ENCODE measurements at regions not wholly inside any gene's neighbourhood (a gene's known extent, or its start where the extent isn't known, plus 50 kb on each side); places are given as distances from the start of the nearest gene placed in this dataset.
A peak's percentile ranks its signal among the peaks of the same experiment; 100 is the strongest.

DNA sequence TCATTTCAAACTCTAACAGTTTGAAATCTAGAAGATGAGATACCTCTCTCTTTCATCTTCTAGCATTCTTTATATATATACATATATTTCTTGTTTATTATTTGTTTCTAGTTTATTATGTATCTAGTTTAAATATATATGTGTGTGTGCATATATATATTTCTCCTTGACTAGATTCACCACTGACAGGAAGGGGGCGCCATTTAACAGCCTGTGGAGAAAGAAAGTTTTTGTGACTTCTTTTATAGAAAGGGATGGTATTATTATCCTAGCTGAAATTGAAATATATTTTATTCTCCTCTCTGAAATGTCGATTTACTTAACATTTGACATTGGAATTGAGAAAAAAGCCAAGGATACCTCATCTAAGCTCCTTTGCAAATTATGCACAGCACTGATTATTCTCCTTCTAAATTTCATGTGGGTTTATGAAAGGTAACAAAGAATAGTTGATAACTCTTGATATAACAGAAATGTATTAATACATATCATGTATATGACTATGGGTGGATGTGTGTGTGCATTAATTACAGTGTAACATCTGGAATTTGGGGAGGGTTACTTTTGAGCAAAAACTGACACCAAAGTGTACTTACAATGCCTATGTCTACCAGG, 160.7 kb upstream of the NT5C1B start:
- TF ChIP-seq CTCF (IDR thresholded peaks at IDR 0.05): peak; percentile 71 to 85 (median 80)
- no peak for TF ChIP-seq POLR2AphosphoS5 (IDR thresholded peaks at IDR 0.05)
- TF ChIP-seq EP300 (IDR thresholded peaks at IDR 0.05): no peak
- no peak for TF ChIP-seq POLR2A (IDR thresholded peaks at IDR 0.05)

Measured in gastroesophageal sphincter (tissue), 3 donors.